GM18870 (cell line): ENCODE measurements at regions not wholly inside any gene's neighbourhood (a gene's known extent, or its start where the extent isn't known, plus 50 kb on each side); places are given as distances from the start of the nearest gene placed in this dataset.
"Not testable (repeated sequence)": the region's sequence is repeated elsewhere in the genome, so short reads cannot be mapped to it uniquely, and the experiment has no call there.

Experiments used
- ATAC-seq: cut with Tn5 transposase; IDR thresholded peaks from one replicate; pipeline ENCODE4 v1.9.1; 2021; ENCODE audit warnings: moderate library complexity; ENCODE audit not compliant: unreplicated experiment

- ATAC-seq: no peak
Measured at GRCh38 chr7:85897967-85898366, 711.1 kb upstream of the SEMA3D start.

GRCh38 chr7:85896531-85896930, 709.7 kb upstream of the SEMA3D start:
- no peak for ATAC-seq

GRCh38 chr7:85895835-85896234, 709.0 kb upstream of the SEMA3D start:
- ATAC-seq: no peak

- not testable (repeated sequence) for ATAC-seq
Measured at GRCh38 chr7:85891900-85892299, 705.0 kb upstream of the SEMA3D start.

- peak; percentile 88 for ATAC-seq
Measured at GRCh38 chr7:85890244-85890811, 703.5 kb upstream of the SEMA3D start.

- ATAC-seq: no peak
Measured at GRCh38 chr7:85887133-85887532, 700.3 kb upstream of the SEMA3D start.

- ATAC-seq: no peak
Measured at GRCh38 chr7:85882335-85882734, 695.5 kb upstream of the SEMA3D start.

GRCh38 chr7:85875398-85875797, 688.5 kb upstream of the SEMA3D start:
- no peak for ATAC-seq

- no peak for ATAC-seq
Measured at GRCh38 chr7:85866540-85866939, 679.7 kb upstream of the SEMA3D start.

GRCh38 chr7:85851571-85852193, 664.8 kb upstream of the SEMA3D start:
- ATAC-seq: no peak

- no peak for ATAC-seq
Measured at GRCh38 chr7:85850381-85850780, 663.5 kb upstream of the SEMA3D start.

GRCh38 chr7:85840554-85840953, 653.7 kb upstream of the SEMA3D start:
- no peak for ATAC-seq

- no peak for ATAC-seq
Measured at GRCh38 chr7:85833066-85833465, 646.2 kb upstream of the SEMA3D start.

- ATAC-seq: no peak
Measured at GRCh38 chr7:85830982-85831381, 644.1 kb upstream of the SEMA3D start.

- no peak for ATAC-seq
Measured at GRCh38 chr7:85829817-85830432, 643.1 kb upstream of the SEMA3D start.

GRCh38 chr7:85829176-85829575, 642.3 kb upstream of the SEMA3D start:
- no peak for ATAC-seq

- ATAC-seq: no peak
Measured at GRCh38 chr7:85828614-85829013, 641.8 kb upstream of the SEMA3D start.

GRCh38 chr7:85823396-85824080, 636.7 kb upstream of the SEMA3D start:
- ATAC-seq: no peak

GRCh38 chr7:85821926-85822325, 635.1 kb upstream of the SEMA3D start:
- ATAC-seq: no peak

- no peak for ATAC-seq
Measured at GRCh38 chr7:85820702-85821443, 634.0 kb upstream of the SEMA3D start.

GRCh38 chr7:85815526-85815925, 628.7 kb upstream of the SEMA3D start:
- ATAC-seq: no peak
